Body of pancreas (tissue), 4 donors: ENCODE measurements at regions not wholly inside any gene's neighbourhood (a gene's known extent, or its start where the extent isn't known, plus 50 kb on each side); places are given as distances from the start of the nearest gene placed in this dataset.

Experiments used
- CTCF ChIP-seq, 7 experiments: fragments of 450-650 bp in 4 of 7; fragments of 200-600 bp in 3 of 7; sonication (generic) in 3 of 7; IDR thresholded peaks; one replicate each; pipeline ENCODE4 v1.5.1; 2016 to 2019; ENCODE audit warnings: antibody characterized with exemption in 7 of 7
- POLR2A ChIP-seq, 3 donors: fragments of 450-650 bp; IDR thresholded peaks; one replicate each; pipeline ENCODE4 v1.6.1; 2016; ENCODE audit warnings: antibody characterized with exemption in 3 of 3, mild to moderate bottlenecking in 2 of 3

GRCh38 chr14:83893447-83893846 lies 1636.5 kb upstream of the FLRT2 start:
- TF ChIP-seq POLR2A (IDR thresholded peaks at IDR 0.05) (no peak), CTCF (IDR thresholded peaks at IDR 0.05) (no peak)
